Retinal pigment epithelial cell (primary cell): ENCODE measurements at regions not wholly inside any gene's neighbourhood (a gene's known extent, or its start where the extent isn't known, plus 50 kb on each side); places are given as distances from the start of the nearest gene placed in this dataset.

ENCODE experiments used
- DNase-seq: peaks from one replicate; pipeline ENCODE4 v3.0.0-alpha.2; 2010; ENCODE audit warnings: low read depth
- H3K4me3 ChIP-seq: 2 replicates; pipeline ENCODE4 v1.5.1; 2011; ENCODE audit warnings: mild to moderate bottlenecking, low read length, control low read depth, moderate library complexity
- TF ChIP-seq, protein P1 (sequence below): conservative IDR thresholded peaks from 2 replicates; pipeline ENCODE4 v1.5.1; 2011; ENCODE audit warnings: low read depth, low read length, control low read depth, inconsistent platforms

GRCh38 chr10:3355536-3355935 is 183.0 kb upstream of the PITRM1 start:
- TF ChIP-seq, protein P1, sequence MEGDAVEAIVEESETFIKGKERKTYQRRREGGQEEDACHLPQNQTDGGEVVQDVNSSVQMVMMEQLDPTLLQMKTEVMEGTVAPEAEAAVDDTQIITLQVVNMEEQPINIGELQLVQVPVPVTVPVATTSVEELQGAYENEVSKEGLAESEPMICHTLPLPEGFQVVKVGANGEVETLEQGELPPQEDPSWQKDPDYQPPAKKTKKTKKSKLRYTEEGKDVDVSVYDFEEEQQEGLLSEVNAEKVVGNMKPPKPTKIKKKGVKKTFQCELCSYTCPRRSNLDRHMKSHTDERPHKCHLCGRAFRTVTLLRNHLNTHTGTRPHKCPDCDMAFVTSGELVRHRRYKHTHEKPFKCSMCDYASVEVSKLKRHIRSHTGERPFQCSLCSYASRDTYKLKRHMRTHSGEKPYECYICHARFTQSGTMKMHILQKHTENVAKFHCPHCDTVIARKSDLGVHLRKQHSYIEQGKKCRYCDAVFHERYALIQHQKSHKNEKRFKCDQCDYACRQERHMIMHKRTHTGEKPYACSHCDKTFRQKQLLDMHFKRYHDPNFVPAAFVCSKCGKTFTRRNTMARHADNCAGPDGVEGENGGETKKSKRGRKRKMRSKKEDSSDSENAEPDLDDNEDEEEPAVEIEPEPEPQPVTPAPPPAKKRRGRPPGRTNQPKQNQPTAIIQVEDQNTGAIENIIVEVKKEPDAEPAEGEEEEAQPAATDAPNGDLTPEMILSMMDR = no peak
- H3K4me3 ChIP-seq = no peak overlapping the region
- DNase-seq = no peak

- TF ChIP-seq, protein P1 = no peak
- DNase-seq = no peak
- H3K4me3 ChIP-seq = no peak overlapping the region
Measured at GRCh38 chr10:3354174-3354900, 181.8 kb upstream of the PITRM1 start.

DNA sequence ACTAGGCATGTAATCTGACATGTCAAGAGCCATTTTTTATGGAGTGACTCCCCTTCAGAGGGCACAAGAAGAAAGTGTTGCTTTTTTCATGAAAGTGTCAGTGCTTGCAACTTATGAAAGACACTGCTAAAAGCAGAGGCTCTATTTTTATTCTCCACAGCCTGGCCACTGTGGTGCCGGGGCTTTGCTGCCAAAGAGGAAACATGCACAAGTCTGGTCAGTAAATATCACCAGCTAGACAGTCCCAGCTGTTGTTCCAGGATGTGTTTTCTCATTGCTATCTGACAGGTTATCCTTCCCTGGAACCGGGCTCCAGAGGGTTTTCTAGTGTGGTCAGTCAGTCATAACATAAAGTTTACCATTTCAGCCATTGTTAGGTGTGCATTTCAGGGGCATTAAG is 180.7 kb upstream of the PITRM1 start:
- TF ChIP-seq, protein P1 = no peak
- H3K4me3 ChIP-seq = no peak overlapping the region
- DNase-seq = no peak

DNA sequence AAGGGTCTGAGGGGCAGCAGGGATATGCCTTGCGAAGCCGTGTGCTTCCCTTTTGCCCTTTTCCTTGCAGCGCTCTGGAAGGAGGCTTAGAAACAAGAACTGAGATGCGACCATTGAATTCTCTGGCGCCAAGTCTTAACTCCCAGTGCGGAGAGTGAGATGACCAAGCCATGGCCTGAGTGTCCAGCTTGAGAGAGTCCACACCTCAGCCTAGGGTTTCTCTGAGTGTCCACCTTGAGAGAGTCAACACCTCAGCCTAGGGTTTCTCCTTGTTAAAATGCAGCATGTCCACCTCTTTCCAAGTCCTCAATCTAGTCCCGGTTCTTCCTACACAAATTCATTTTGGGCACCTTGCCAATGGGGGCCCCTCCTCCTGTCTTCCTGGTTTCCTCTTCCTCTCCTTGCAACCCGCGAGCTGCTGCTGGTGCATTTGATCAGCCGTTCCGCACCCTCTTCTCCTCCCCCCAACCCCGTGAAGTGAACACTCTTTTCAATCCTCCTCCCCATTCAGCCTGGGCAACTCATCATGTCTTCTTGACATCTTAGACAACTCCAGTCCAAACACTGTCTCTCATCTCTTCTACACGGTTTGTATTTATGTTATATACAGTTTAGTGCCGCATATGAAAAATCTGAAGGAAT is 178.2 kb upstream of the PITRM1 start:
- no peak for DNase-seq
- TF ChIP-seq, protein P1 = no peak
- H3K4me3 ChIP-seq = no peak overlapping the region

DNA sequence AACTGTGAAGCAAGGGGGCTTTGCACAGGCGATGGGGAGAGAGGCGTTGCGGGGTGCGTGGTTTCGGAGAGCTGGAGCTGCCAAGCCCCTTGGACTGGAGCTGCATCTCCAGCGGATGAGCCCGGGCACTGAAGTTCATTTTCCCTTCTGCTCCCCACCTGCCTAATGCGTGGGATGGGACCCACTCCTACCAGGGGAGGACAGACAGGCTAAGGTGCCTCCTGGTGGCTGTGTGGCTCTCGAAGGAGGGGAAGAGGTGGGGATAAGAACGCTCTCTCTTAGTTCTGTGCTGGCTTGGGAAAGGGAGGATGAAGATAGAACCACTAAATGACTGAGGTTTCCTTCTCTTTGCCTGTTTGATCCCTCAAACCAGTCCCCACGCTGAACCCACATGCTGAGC is 177.6 kb upstream of the PITRM1 start:
- DNase-seq = no peak
- TF ChIP-seq, protein P1 = no peak
- H3K4me3 ChIP-seq = no peak overlapping the region

DNA sequence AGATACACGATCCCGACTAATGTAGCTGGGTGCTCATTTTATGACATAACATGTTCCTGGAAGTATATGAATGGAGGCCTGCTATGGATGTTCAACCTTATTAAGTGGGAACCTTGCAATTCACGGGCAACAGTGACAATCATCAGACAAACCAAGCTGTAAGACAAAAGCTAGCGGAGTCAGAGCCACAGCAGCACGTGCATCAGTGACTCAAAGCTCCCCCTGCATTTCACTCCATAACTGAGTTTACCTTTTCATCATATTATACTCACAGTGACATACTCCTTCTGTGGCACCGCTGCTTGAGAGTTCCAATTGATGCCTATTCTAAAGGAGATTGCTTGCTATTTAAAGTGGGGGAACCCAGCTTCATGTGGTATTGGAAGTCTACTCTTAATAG is 176.0 kb upstream of the PITRM1 start:
- TF ChIP-seq, protein P1 = no peak
- no peak overlapping the region for H3K4me3 ChIP-seq
- DNase-seq = no peak
